Mesenchymal stem cell (in vitro differentiated cells and primary cell): ENCODE measurements at regions not wholly inside any gene's neighbourhood (a gene's known extent, or its start where the extent isn't known, plus 50 kb on each side); places are given as distances from the start of the nearest gene placed in this dataset.

Source experiments
- DNase-seq: peaks from one replicate; pipeline ENCODE4 v3.0.0-alpha.2; 2013
- H2AFZ ChIP-seq: one replicate; pipeline ENCODE4 v1.6.1; 2013; ENCODE audit warnings: low read depth, mild to moderate bottlenecking, control low read depth, inconsistent platforms, low read length, moderate library complexity
- H2AK5ac ChIP-seq: 2 replicates; pipeline ENCODE4 v1.6.1; 2013; ENCODE audit warnings: low read length, moderate library complexity, mild to moderate bottlenecking, inconsistent platforms; ENCODE audit not compliant: severe bottlenecking
- H2BK120ac ChIP-seq: one replicate; pipeline ENCODE4 v1.6.1; 2013; ENCODE audit warnings: low read depth, mild to moderate bottlenecking, inconsistent platforms, low read length, moderate library complexity
- H2BK12ac ChIP-seq, 2 experiments: one replicate each; pipeline ENCODE4 v1.6.1; 2013; ENCODE audit warnings: inconsistent platforms in 2 of 2, low read length in 2 of 2, mild to moderate bottlenecking in 2 of 2, moderate library complexity in 2 of 2, control low read depth in 1 of 2
- H2BK15ac ChIP-seq: one replicate; pipeline ENCODE4 v1.6.1; 2013; ENCODE audit warnings: mild to moderate bottlenecking, low read depth, inconsistent platforms; ENCODE audit not compliant: poor library complexity, severe bottlenecking
- H2BK5ac ChIP-seq: 2 replicates; pipeline ENCODE4 v1.6.1; 2013; ENCODE audit warnings: low read depth, mild to moderate bottlenecking, low read length, control low read depth, inconsistent platforms; ENCODE audit not compliant: poor library complexity, severe bottlenecking
- H3K14ac ChIP-seq, 2 experiments: one replicate each; pipeline ENCODE4 v1.6.1; 2013; ENCODE audit warnings: inconsistent platforms in 2 of 2, low read length in 2 of 2, control low read depth in 1 of 2, mild to moderate bottlenecking in 1 of 2, moderate library complexity in 1 of 2
- H3K18ac ChIP-seq, 2 experiments: one replicate each; pipeline ENCODE4 v1.6.1; 2013; ENCODE audit warnings: inconsistent platforms in 2 of 2, low read length in 2 of 2, control low read depth in 1 of 2, low read depth in 1 of 2, mild to moderate bottlenecking in 1 of 2
- H3K23ac ChIP-seq, 2 experiments: one replicate each; pipeline ENCODE4 v1.6.1; 2013; ENCODE audit warnings: inconsistent platforms in 2 of 2, low read length in 2 of 2, mild to moderate bottlenecking in 2 of 2, moderate library complexity in 2 of 2, control low read depth in 1 of 2
- H3K27ac ChIP-seq: 2 replicates; pipeline ENCODE4 v1.5.1; 2013; ENCODE audit warnings: mild to moderate bottlenecking, moderate library complexity, low read length, control low read depth, inconsistent platforms; ENCODE audit not compliant: poor library complexity, severe bottlenecking
- H3K27me3 ChIP-seq, 2 experiments: 2 replicates each; pipeline versions ENCODE4 v1.6.1 to v1.7.0; 2013; ENCODE audit warnings: low read length in 2 of 2, mild to moderate bottlenecking in 2 of 2, moderate library complexity in 2 of 2, control low read depth in 1 of 2, inconsistent platforms in 1 of 2; ENCODE audit not compliant: control insufficient read depth in 1 of 2, insufficient read depth in 1 of 2
- H3K36me3 ChIP-seq, 2 experiments: 2 replicates each; pipeline versions ENCODE4 v1.6.1 to v1.7.0; 2013; ENCODE audit warnings: low read length in 2 of 2, control low read depth in 1 of 2, inconsistent platforms in 1 of 2, low read depth in 1 of 2, mild to moderate bottlenecking in 1 of 2; ENCODE audit not compliant: insufficient read depth in 2 of 2, control insufficient read depth in 1 of 2
- H3K4ac ChIP-seq, 2 experiments: one replicate each; pipeline ENCODE4 v1.6.1; 2013; ENCODE audit warnings: inconsistent platforms in 2 of 2, low read length in 2 of 2, mild to moderate bottlenecking in 2 of 2, moderate library complexity in 2 of 2, control low read depth in 1 of 2, low read depth in 1 of 2
- H3K4me1 ChIP-seq: 2 replicates; pipeline ENCODE4 v1.6.1; 2013; ENCODE audit warnings: low read depth, low read length, control low read depth; ENCODE audit not compliant: control insufficient read depth, insufficient read depth
- H3K4me2 ChIP-seq: 2 replicates; pipeline ENCODE4 v1.6.1; 2013; ENCODE audit warnings: low read length, mild to moderate bottlenecking, inconsistent platforms; ENCODE audit not compliant: poor library complexity, severe bottlenecking
- H3K4me3 ChIP-seq, 2 experiments: 2 replicates each; pipeline versions ENCODE4 v1.5.1 to v1.7.0; 2013; ENCODE audit warnings: low read length in 2 of 2, mild to moderate bottlenecking in 2 of 2, control low read depth in 1 of 2, low read depth in 1 of 2; ENCODE audit not compliant: insufficient read depth in 1 of 2
- H3K79me1 ChIP-seq: replicated peaks from 2 replicates; pipeline ENCODE4 v1.6.1; 2013; ENCODE audit warnings: mild to moderate bottlenecking, control low read depth, low read length, inconsistent platforms; ENCODE audit not compliant: poor library complexity, severe bottlenecking
- H3K9ac ChIP-seq: 2 replicates; pipeline ENCODE4 v1.7.0; 2013; ENCODE audit warnings: mild to moderate bottlenecking, low read length, moderate library complexity
- H3K9me3 ChIP-seq: 2 replicates; pipeline ENCODE4 v1.7.0; 2013; ENCODE audit warnings: mild to moderate bottlenecking, low read length; ENCODE audit not compliant: control insufficient read depth
- H4K8ac ChIP-seq: one replicate; pipeline ENCODE4 v1.6.1; 2013; ENCODE audit warnings: inconsistent platforms, mild to moderate bottlenecking, low read length, moderate library complexity
- H4K91ac ChIP-seq: one replicate; pipeline ENCODE4 v1.6.1; 2013; ENCODE audit warnings: mild to moderate bottlenecking, low read length, inconsistent platforms
- WGBS: methylation state at CpG from one replicate; pipeline ENCODE4 v1.1.7; 2013; ENCODE audit warnings: mixed read lengths; 5-methylcytosine and 5-hydroxymethylcytosine counted together

DNA sequence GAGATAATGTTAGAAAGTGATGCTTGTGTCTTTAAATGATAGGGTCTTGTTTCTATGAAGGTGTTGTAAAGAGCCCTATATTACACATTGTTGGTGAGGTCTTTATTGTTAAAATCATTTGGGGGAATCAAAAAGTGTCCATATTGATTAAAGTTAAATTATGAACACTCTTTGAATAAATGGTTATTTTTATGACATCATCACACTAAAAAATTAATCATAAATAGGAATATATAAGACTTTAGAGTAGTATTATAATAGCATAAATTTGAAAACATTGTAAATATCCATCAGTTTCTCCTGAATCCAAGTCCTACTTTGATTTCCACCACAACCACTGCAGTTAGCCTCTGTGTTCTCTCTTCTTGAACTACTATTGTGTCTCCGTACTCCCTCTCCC is 136.3 kb downstream of the HTR1A start:
- H3K79me1 ChIP-seq, result no peaks in the 10 kb centered on the region
- WGBS, result 75% methylated on average over 1 of the region's 1 CpG
- H3K27me3 ChIP-seq, result no peaks in the 10 kb centered on the region
- no peak overlapping the region for H3K18ac ChIP-seq
- H2BK12ac ChIP-seq, result no peak overlapping the region
- no peaks in the 10 kb centered on the region for H3K36me3 ChIP-seq
- no peak overlapping the region for H3K4me2 ChIP-seq
- no peak overlapping the region for H3K4ac ChIP-seq
- H4K91ac ChIP-seq, result no peak overlapping the region
- H3K4me3 ChIP-seq, result no peak overlapping the region
- H3K23ac ChIP-seq, result no peak overlapping the region
- H3K9me3 ChIP-seq, result no peaks in the 10 kb centered on the region
- no peak overlapping the region for H3K27ac ChIP-seq
- no peak for DNase-seq
- no peak overlapping the region for H2BK120ac ChIP-seq
- H2AK5ac ChIP-seq, result no peak overlapping the region
- no peak overlapping the region for H2BK15ac ChIP-seq
- no peak overlapping the region for H4K8ac ChIP-seq
- H3K9ac ChIP-seq, result no peak overlapping the region
- no peak overlapping the region for H2BK5ac ChIP-seq
- H3K14ac ChIP-seq, result no peak overlapping the region
- H2AFZ ChIP-seq, result no peak overlapping the region
- H3K4me1 ChIP-seq, result no peaks in the 10 kb centered on the region

DNA sequence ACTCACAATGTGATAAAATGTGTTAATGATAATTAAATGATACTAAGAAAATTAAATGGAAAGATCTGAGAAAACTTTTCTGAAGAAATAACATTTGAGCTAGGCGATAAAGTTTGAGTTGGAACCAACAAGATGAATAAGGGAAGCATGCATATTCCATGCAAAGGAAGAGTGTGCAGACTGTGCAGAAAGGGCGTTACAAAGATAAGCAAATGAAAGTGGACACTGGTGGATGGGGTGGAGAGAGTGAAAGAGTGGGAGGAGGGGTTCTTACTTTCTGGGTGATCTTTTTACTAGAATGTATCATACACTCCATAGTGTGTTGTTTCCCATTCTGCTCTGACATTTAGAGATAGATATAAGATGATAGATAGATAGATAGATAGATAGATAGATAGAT is 138.7 kb downstream of the HTR1A start:
- Histone ChIP-seq H2BK12ac (no peak overlapping the region), H3K9me3 (no peaks in the 10 kb centered on the region), H4K8ac (no peak overlapping the region), H3K4ac (no peak overlapping the region), H3K4me3 (no peak overlapping the region), H3K4me1 (no peaks in the 10 kb centered on the region), H2AK5ac (no peak overlapping the region), H3K18ac (no peak overlapping the region), H2AFZ (no peak overlapping the region), H3K79me1 (no peaks in the 10 kb centered on the region), H2BK120ac (no peak overlapping the region), H3K14ac (no peak overlapping the region), H3K27me3 (no peaks in the 10 kb centered on the region), H3K9ac (no peak overlapping the region), H2BK15ac (no peak overlapping the region), H3K27ac (no peak overlapping the region), H3K4me2 (no peak overlapping the region), H3K36me3 (no peaks in the 10 kb centered on the region), H2BK5ac (no peak overlapping the region), H4K91ac (no peak overlapping the region), H3K23ac (no peak overlapping the region)
- no peak for DNase-seq
- WGBS, result 81% methylated on average over 2 of the region's 2 CpGs

DNA sequence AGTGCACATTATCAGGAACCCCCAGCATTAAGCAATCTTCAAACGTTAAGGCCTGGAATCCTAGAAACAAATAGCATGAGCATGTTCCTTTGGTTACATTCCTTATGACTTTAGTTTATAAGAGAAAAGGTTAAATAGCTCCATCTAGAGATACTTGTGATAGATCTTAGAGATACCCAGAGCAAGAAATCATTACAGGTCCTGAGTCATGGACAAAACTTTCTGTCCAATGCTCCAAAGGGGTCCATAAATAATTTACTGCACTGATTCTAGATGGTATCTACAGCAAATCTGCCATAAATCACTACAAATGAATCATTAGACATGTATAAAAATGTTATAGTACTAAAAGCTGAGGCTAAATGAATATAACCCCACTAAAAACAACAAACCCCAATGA is 139.6 kb downstream of the HTR1A start:
- Histone ChIP-seq H3K27ac (no peak overlapping the region), H2BK15ac (no peak overlapping the region), H3K18ac (no peak overlapping the region), H3K9me3 (no peaks in the 10 kb centered on the region), H3K4me2 (no peak overlapping the region), H2BK5ac (no peak overlapping the region), H3K36me3 (no peaks in the 10 kb centered on the region), H3K27me3 (no peaks in the 10 kb centered on the region), H3K23ac (no peak overlapping the region), H3K9ac (no peak overlapping the region), H3K14ac (no peak overlapping the region), H3K4me1 (no peaks in the 10 kb centered on the region), H2BK120ac (no peak overlapping the region), H2BK12ac (no peak overlapping the region), H3K4ac (no peak overlapping the region), H4K8ac (no peak overlapping the region), H4K91ac (no peak overlapping the region), H3K4me3 (no peak overlapping the region), H2AK5ac (no peak overlapping the region), H2AFZ (no peak overlapping the region), H3K79me1 (no peaks in the 10 kb centered on the region)
- DNase-seq, result peak; percentile 13
- WGBS, result no CpG with 5 or more reads among the region's 1 CpG

DNA sequence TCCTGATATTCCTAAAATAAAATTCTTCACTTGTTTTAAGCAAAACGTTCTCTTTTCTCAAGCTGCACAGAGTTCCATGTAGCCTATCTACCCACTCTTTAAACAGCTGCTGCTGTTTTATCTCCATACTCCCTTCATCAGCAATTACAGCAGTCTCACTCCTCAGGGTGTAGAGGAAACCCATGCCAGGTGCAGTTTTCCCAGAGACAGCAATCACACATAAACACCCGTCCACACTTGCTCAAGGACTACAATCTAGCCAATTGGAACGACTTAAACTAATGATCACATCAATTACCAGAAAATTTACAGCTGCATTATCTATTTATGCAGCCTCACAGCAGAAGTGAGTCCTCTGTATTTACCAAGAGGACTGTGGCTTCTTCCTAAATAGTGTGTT is 141.7 kb downstream of the HTR1A start:
- Histone ChIP-seq H3K18ac (no peak overlapping the region), H3K27ac (no peak overlapping the region), H3K4me3 (no peak overlapping the region), H2BK5ac (no peak overlapping the region), H2AFZ (no peak overlapping the region), H3K9ac (no peak overlapping the region), H2BK15ac (no peak overlapping the region), H4K8ac (no peak overlapping the region), H3K23ac (no peak overlapping the region), H3K9me3 (peaks cover 9% of the 10 kb centered on the region), H3K4ac (no peak overlapping the region), H2AK5ac (no peak overlapping the region), H2BK12ac (no peak overlapping the region), H2BK120ac (no peak overlapping the region), H3K36me3 (no peaks in the 10 kb centered on the region), H3K14ac (no peak overlapping the region), H3K27me3 (no peaks in the 10 kb centered on the region), H3K79me1 (no peaks in the 10 kb centered on the region), H3K4me2 (no peak overlapping the region), H4K91ac (no peak overlapping the region), H3K4me1 (no peaks in the 10 kb centered on the region)
- DNase-seq, result no peak
- 55% methylated on average over 3 of the region's 3 CpGs for WGBS
